GM20000 (cell line): ENCODE measurements at regions not wholly inside any gene's neighbourhood (a gene's known extent, or its start where the extent isn't known, plus 50 kb on each side); places are given as distances from the start of the nearest gene placed in this dataset.

Experiments
- DNase-seq: peaks from one replicate; pipeline ENCODE4 v3.0.0; 2012; ENCODE audit warnings: low spot score
- TF ChIP-seq, protein P1 (sequence below): IDR thresholded peaks from 2 replicates; pipeline ENCODE4 v1.5.1; 2012; ENCODE audit warnings: mild to moderate bottlenecking, control low read depth; ENCODE audit errors: extremely low read depth, missing control alignments

DNA sequence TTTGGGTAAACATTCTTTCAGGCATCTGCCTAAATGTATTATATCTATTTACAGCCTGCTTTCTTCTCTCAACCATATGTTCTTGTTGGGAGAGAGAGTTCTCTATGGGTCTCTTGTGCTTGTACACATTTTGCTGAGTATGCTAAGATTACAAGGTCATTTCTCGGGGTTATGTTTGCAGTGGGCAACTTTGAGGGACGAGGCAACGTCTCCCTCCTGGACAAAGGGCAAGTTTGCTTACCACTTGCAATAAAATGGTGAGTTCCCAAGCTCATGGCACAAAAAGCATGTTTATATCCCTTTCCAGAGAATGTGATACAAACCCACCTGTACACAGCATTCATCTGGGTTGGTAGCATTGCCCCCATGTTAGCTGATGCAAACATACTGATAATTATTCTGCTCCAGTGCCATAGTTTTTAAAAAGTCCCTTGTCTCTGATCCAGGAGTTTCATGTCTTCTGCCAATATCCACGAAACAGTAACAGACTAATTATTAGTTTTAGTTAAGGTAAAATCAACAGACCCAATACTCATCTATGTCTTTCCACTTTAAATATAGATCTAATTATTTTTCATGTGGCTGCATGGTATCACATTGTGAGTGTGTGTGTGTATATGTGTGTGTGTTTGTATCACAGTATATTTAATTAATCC is 84.2 kb upstream of the MAPK4 start:
- no peak for DNase-seq
- TF ChIP-seq, protein P1, sequence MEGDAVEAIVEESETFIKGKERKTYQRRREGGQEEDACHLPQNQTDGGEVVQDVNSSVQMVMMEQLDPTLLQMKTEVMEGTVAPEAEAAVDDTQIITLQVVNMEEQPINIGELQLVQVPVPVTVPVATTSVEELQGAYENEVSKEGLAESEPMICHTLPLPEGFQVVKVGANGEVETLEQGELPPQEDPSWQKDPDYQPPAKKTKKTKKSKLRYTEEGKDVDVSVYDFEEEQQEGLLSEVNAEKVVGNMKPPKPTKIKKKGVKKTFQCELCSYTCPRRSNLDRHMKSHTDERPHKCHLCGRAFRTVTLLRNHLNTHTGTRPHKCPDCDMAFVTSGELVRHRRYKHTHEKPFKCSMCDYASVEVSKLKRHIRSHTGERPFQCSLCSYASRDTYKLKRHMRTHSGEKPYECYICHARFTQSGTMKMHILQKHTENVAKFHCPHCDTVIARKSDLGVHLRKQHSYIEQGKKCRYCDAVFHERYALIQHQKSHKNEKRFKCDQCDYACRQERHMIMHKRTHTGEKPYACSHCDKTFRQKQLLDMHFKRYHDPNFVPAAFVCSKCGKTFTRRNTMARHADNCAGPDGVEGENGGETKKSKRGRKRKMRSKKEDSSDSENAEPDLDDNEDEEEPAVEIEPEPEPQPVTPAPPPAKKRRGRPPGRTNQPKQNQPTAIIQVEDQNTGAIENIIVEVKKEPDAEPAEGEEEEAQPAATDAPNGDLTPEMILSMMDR, result no peak

DNA sequence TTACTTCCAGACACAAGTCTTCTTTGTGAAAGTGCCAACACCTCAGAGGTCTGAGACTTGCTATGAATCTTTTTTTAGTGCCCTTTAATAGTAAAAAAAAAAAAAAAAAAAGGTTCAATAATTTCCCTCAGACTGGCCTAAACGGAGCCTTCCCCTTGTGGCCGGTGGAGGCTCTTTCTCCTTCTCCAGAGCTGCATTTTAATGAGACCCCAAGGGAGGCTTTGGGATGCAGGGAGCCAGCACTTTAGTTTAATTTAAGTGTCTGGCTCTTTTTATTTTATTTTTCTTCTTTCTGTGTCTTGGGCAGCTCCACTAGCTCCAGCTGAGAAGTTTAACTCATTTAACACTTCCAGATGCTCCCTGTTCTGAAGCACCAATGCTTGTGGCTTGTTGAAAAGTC is 67.8 kb upstream of the MAPK4 start:
- TF ChIP-seq, protein P1, result no peak
- no peak for DNase-seq

DNA sequence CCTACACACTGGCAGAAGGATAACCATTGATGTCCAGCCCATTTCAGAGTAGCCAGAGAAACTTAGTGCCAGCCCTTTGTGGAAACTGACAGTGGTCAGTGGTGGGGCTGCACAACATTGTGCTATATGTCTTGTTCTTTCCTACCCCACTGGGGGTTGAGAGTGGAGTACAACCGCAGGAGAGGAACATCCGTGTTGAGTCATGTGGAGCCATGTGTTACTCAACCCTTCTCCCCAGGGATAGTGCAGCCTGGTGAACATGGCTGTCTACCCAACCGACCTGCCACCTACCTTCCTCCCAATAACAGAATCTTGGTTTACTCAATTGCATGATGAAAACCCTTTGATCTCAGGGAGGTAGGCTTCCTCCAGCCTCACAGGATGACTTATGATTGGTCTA is 65.3 kb upstream of the MAPK4 start:
- no peak for DNase-seq
- TF ChIP-seq, protein P1, result no peak

- DNase-seq, result no peak
- TF ChIP-seq, protein P1, result no peak
Measured at GRCh38 chr18:50506362-50506761, 53.5 kb upstream of the MAPK4 start.

DNA sequence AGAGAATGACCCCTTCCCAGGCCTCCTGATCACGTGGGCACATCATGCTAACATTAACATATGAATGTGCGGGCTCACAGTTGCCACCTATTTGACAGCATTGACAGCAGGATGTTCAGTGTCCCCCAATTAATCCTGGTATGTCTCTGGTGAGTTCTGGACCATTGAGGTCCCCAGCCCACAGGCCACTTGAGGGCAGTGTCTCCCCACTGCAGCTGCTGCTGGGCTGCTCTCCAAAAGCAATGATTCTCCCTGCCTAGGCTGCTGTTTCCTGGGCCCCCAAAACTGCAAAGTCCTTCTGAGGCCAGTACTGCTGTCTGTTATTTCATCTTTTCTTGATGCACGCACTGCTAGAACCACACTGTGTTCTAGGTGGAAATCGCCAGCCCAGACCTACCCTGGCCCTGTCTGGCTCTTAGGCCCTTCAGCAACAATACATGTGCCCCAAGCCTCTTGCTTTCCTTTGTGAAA is 52.7 kb upstream of the MAPK4 start:
- TF ChIP-seq, protein P1, result peak; percentile 26
- DNase-seq, result peak; percentile 29

- no peak for DNase-seq
- TF ChIP-seq, protein P1, result no peak
Measured at GRCh38 chr18:50508228-50508627, 51.7 kb upstream of the MAPK4 start.

DNA sequence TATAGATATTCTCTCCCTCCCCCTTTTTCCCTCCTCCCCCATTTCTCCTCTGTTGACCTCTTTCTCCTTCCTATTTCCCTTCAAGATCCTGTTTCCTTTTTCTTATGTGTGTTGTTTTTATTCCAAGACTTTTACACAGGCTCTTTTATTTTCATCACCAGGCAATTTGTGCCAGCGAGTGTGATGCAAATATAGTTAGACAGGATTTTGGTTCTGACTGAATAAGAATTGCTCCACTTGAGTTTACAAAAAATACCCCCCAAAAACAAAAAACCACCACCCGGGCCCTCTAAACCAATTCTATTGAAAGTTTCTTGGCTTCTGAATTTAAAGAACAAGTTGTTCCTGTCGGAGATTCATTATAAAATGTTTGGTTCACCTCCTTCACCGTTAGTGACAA is 50.9 kb upstream of the MAPK4 start:
- DNase-seq, result no peak
- TF ChIP-seq, protein P1, result no peak
